Glomerular visceral epithelial cell (primary cell): ENCODE measurements at regions not wholly inside any gene's neighbourhood (a gene's known extent, or its start where the extent isn't known, plus 50 kb on each side); places are given as distances from the start of the nearest gene placed in this dataset.
"Not testable (repeated sequence)": the region's sequence is repeated elsewhere in the genome, so short reads cannot be mapped to it uniquely, and the experiment has no call there.

Source experiments
- DNase-seq: peaks from one replicate; pipeline ENCODE4 v3.0.0-alpha.2; 2016; ENCODE audit errors: extremely low spot score

- DNase-seq: peak; percentile 55
Observed at GRCh38 chr19:30682999-30683536, 310.9 kb downstream of the ZNF536 start.

DNA sequence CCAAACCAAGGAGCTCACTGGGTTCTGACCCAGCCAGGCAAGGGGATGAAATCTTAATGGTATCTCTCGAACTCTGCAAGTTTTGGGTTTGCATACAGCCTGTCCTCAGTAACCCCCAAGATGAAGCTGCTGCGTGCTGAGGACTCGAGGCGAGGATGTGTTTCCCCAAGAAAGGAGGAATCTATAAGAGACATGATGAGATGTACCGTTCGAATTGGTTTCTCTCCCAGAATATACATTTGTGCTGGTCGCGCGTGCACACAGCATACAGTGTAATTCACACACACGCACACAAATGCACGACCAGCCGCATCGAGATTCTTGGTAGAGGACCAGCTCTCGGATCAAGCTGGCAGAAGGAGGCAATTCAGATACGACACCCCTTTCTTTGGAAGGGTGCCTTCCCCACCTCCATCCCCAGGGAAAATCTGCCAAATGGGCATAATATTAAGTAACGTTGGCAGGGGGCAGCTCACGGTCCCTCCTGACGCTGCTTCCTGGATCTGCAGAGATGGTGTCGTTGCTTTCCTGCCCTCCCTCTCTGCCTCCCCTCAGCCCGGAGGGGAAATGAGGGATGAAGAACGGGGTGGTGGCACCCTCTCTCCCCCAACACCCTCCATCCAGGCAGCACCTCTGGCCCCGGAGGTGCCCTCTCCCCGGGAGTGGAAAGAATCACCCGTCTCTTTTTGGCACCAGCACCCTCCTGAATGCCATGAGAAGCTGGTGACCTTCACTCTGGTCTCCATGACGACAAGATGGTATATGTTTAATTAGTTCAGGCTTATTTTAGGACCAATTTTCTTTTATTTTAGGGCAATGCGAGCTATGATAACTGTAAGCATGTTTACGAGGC, 310.2 kb downstream of the ZNF536 start:
- no peak for DNase-seq

GRCh38 chr19:30681162-30682100, 309.2 kb downstream of the ZNF536 start:
- DNase-seq: no peak

DNA sequence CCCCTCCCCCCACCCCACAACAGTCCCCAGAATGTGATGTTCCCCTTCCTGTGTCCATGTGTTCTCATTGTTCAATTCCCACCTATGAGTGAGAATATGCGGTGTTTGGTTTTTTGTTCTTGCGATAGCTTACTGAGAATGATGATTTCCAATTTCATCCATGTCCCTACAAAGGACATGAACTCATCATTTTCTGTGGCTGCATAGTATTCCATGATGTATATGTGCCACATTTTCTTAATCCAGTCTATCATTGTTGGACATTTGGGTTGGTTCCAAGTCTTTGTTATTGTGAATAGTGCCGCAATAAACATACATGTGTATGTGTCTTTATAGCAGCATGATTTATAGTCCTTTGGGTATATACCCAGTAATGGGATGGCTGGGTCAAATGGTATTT, 308.2 kb downstream of the ZNF536 start:
- DNase-seq: not testable (repeated sequence)

GRCh38 chr19:30679789-30680188, 307.6 kb downstream of the ZNF536 start:
- DNase-seq: no peak

- no peak for DNase-seq
Observed at GRCh38 chr19:30679153-30679702, 307.0 kb downstream of the ZNF536 start.

GRCh38 chr19:30678168-30678567, 306.0 kb downstream of the ZNF536 start:
- no peak for DNase-seq

DNA sequence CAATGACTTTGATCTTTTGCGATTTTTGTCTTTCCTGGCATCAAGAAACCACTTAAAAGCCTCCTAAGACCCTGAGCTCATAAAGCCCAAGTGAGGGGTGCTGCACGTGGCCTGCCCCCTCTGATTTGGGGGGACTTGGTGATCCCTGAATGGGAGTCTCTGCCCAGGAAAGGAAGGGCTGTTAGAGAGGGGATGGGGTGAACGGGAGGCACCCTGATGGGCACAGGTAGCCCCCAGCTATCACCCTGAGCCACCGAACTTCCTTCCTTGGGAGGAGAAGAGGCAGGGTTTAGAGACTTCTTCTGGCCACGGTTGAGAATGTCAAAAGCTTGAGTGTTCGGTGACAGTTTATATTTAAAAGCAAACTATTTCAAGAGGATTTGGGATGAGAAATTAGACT, 305.5 kb downstream of the ZNF536 start:
- no peak for DNase-seq

DNA sequence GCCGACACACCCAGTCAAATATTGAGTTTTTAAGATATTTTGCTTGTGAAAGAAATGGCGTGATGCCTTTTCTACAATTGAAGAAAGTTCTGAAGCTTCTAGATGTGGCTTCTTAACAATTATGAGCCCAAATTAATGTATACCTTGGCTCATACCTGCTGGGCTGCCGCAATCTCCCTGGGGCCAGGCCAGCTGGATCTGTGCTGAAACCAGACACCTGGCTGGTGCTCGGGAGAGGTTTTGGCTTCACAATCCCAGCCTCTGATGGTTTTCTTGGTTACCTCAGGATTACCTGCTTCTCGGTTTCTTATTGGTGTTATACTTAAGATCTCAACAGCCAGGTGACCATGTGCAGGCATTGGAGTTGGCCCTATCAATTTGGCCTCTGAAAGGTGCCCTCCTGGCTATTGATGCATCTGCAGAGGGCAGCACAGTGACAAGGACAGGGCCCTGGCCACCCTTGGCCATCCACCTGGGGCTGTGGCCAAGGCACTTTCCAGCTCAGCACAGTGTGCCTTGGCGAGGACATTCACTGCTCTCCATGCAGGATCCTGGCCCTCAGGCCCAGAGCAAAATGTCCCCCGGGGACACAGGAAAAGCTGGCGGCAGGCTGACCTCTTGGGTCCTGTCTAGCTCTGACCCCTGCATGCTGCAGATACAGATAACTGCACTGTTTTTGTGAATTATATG, 305.0 kb downstream of the ZNF536 start:
- DNase-seq: no peak

DNA sequence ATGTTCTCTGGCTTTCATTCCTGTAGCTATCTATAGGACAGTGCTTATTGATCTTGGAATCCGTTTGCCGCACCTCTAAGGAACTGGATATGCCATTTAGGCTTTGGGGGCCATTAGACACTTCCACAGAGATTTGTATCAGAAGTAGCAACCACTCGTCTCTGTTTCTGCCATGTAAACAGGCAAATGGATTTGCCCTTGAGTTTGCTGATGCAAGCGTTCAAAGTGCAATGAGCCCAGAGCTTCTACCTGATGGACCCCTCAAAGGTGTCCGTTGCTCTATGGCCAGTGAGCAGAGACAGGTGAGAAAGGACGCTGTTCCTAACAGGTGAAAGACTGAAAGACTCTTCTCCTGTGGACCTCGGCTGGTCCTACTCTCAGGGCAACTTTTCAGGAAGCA, 302.9 kb downstream of the ZNF536 start:
- DNase-seq: no peak

DNA sequence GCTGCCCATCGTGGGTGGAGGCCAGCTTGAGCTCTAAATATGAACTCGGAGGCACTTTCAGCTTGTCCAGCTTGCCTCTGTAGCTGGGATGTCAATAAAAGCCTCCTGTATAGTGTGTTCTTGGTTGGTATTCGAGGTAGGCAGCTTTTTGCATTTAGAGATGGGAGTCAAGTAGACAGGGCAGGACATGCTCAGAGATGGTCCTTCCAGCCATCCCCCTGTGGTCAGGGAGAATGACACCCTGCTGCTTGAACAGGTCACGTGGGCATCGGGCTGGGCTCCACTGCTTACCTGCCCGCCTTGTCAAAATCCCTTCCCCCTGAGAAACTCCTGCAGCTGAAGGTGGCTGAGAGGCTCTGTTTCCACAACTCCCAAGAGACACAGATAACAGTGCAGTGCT, 302.5 kb downstream of the ZNF536 start:
- no peak for DNase-seq

DNA sequence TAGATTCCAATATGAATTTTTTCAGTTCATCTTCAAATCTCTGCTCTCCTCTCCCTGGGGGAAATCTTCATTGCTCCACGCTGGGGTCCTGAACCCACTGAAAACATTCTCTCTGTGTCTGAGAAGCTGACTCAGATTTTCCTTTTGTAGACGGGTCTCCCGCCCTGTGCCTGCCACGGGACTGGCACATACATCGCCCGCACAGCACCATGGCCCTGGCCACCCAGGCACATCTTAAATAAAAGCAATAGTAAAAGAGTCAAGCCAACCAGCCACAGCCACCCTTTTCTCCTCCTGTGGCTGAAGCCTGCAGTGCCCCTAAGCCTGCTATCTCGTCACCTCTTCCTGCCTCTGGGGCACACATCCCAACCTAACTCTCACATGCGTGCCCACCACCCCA, 301.2 kb downstream of the ZNF536 start:
- DNase-seq: no peak

DNA sequence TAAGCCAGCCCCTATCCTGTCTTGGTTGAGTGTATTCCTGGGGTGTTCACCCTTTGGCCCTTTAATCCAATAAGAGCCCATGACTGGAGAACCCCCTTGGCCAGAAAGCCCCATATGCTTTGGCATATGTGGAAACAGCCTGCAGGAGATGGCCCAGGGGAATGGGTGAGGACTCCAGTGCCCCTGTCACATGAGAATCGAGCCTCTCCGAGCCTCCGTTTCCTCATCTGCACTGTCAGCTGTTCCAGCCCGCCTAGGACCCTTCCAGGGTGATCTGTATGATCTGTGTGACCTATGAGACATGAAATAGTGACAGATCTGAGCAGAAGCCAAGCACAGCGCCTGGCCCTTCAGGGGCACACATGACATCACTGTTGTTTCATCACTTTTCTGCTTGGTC, 300.7 kb downstream of the ZNF536 start:
- DNase-seq: no peak

DNA sequence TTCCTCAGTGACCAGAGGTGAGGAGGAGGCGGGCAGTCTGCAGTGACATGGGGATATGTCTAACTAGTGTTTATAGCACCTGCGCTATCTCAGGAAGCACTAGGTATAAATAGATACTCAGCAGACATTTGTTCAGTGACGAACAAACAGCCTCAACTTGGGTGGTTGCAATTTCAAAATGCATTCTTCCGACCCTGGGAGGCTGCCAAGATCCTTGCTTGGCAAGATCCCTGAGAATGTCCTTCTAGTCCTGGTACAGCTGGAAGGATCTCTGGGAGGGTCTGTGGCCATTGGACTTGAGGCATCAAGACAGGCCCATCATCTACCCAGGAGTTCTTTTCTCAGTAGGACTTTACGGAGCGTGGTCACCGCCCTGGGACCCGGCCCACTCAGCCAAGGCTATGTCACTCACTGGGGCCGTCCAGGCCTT, 299.5 kb downstream of the ZNF536 start:
- DNase-seq: no peak

DNA sequence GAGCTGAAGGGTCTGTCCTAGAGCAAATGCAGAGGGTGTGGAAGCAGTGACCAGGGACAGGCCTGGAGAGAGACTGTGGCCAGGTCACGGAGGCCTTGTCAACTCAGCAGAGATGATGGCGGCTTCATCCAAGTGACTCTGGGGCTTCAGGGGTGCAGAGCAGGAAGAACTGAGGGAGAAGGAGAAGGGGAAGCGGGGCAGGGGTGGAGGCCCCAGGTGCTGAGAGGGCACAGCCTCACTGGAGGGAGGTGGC, 299.1 kb downstream of the ZNF536 start:
- no peak for DNase-seq

- no peak for DNase-seq
Observed at GRCh38 chr19:30670562-30671366, 298.6 kb downstream of the ZNF536 start.

DNA sequence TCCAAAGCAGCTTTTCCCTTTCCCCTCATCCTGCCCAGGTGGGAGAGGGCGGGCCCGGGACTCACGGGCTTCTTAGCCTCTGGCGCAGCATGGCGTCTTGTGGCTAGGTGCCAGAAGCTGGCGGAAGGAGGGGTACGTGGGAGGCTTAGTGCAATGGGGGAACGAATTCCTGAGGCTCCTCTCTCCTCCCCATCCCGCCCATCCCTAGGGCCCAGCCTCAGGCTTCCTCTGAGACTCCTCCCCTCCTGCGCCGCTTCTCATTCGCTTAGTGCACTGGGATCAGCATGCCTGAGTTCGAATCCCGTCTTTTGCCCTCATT, 297.8 kb downstream of the ZNF536 start:
- DNase-seq: no peak

- peak; percentile 24 for DNase-seq
Observed at GRCh38 chr19:30669329-30670010, 297.3 kb downstream of the ZNF536 start.

DNA sequence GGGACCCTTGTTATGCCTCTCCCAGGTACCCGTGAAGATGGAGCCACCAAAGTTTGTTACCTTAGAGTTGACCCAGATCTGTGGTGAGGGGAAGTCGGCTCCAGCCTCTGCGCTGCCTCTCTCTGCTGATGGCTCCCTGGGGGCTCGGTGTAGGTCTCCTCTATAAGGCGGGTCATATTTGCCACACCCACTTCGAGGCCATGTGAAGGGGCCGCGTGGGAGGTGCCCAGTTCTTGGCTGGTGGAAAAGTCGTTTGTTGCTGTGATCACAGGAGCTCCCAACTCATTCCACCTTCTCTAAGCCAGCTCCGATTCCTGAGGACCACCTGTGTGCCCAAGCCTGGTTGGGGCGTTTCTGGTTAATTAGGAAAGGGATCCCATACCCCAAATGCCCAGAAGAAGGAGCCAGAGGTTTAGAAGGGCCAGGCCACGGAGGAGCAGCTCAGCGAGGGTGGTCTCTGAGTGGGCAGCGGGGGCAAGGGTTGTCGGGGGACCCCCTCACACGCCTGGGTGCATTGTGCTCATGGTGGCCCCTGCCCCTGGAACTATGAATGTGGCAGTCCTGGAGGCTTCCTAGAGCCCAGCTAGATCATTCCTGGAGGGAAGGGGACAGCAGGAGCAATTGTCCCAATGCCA, 296.5 kb downstream of the ZNF536 start:
- DNase-seq: no peak

DNA sequence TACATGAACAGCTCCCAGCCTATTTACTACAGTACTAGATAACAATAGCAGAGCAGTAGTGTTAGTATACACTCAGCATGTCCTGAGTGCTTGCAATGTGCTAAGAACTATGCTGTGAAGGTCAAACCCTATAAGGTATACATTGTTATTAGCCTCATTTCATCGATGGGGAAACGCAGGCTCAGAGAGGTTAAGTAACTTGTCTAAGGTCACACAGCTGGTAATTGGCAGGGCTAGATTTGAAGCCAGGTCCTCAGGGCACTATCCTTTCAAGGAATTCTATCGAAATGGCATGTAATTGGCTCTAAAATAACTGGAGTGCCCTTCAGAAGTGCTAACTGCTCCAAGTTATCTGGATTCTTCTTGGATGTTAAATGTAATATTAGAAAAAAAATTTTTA, 295.6 kb downstream of the ZNF536 start:
- DNase-seq: no peak
